ENCODE measurements at regions not wholly inside any gene's neighbourhood (a gene's known extent, or its start where the extent isn't known, plus 50 kb on each side); places are given as distances from the start of the nearest gene placed in this dataset.

- Mint-ChIP-seq H3K27ac (no peak overlapping the region), H3K4me1 (no peaks in the 10 kb centered on the region), H3K36me3 (no peaks in the 10 kb centered on the region), H3K27me3 (no peaks in the 10 kb centered on the region), H3K9me3 (peaks cover 0 to 8% (median 4%) of the 10 kb centered on the region in 8 donors), H3K4me3 (no peak overlapping the region)
- Histone ChIP-seq H3K4me3 (ENCODE audit: low read length in 2 of 2) (no peak overlapping the region), H3K4me1 (ENCODE audit: insufficient read depth, low read length) (no peaks in the 10 kb centered on the region), H3K9me3 (ENCODE audit: control insufficient read depth in 1 of 2, low read length in 2 of 2) (no peaks in the 10 kb centered on the region), H3K36me3 (ENCODE audit: insufficient read depth, low read length) (no peaks in the 10 kb centered on the region), H3K27ac (ENCODE audit: low read depth, low read length) (no peak overlapping the region), H3K27me3 (ENCODE audit: insufficient read depth, low read length) (no peaks in the 10 kb centered on the region)
- no peak for DNase-seq
- ChIA-PET CTCF (ENCODE audit: partially characterized antibody) (no interaction called here), POLR2A (ENCODE audit: partially characterized antibody) (no interaction called here)
- intact Hi-C loops (cut with micrococcal nuclease) = no loop called here
Measured at GRCh38 chr13:80551650-80552497, 210.9 kb upstream of the SPRY2 start.

GRCh38 chr13:80550971-80551441 lies 210.1 kb upstream of the SPRY2 start:
- H3K36me3 Mint-ChIP-seq = no peaks in the 10 kb centered on the region
- POLR2A ChIA-PET (ENCODE audit: partially characterized antibody) = no interaction called here

GRCh38 chr13:80548915-80549314 lies 208.0 kb upstream of the SPRY2 start:
- Histone ChIP-seq H3K36me3 (ENCODE audit: insufficient read depth, low read length) (no peaks in the 10 kb centered on the region), H3K4me3 (ENCODE audit: low read length in 2 of 2) (no peak overlapping the region), H3K27ac (ENCODE audit: low read depth, low read length) (no peak overlapping the region), H3K27me3 (ENCODE audit: insufficient read depth, low read length) (no peaks in the 10 kb centered on the region), H3K9me3 (ENCODE audit: control insufficient read depth in 1 of 2, low read length in 2 of 2) (no peaks in the 10 kb centered on the region), H3K4me1 (ENCODE audit: insufficient read depth, low read length) (no peaks in the 10 kb centered on the region)
- no peak overlapping the region for H3K27ac Mint-ChIP-seq
- no peaks in the 10 kb centered on the region for H3K4me1 Mint-ChIP-seq
- peaks cover 0 to 6% (median 4%) of the 10 kb centered on the region in 8 donors for H3K9me3 Mint-ChIP-seq
- H3K4me3 Mint-ChIP-seq = no peak overlapping the region
- H3K36me3 Mint-ChIP-seq = no peaks in the 10 kb centered on the region
- intact Hi-C loops (cut with micrococcal nuclease) = no loop called here
- no peaks in the 10 kb centered on the region for H3K27me3 Mint-ChIP-seq
- ChIA-PET CTCF (ENCODE audit: partially characterized antibody) (no interaction called here), POLR2A (ENCODE audit: partially characterized antibody) (no interaction called here)
- no peak for DNase-seq

More at GRCh38 chr13:80550971-80551441, 210.1 kb upstream of the SPRY2 start:
- Mint-ChIP-seq H3K9me3 (peaks cover 0 to 6% (median 2%) of the 10 kb centered on the region in 8 donors), H3K27ac (no peak overlapping the region), H3K4me1 (no peaks in the 10 kb centered on the region), H3K27me3 (no peaks in the 10 kb centered on the region), H3K4me3 (no peak overlapping the region)
- CTCF ChIA-PET (ENCODE audit: partially characterized antibody) = no interaction called here
- Histone ChIP-seq H3K4me1 (ENCODE audit: insufficient read depth, low read length) (no peaks in the 10 kb centered on the region), H3K27ac (ENCODE audit: low read depth, low read length) (no peak overlapping the region), H3K27me3 (ENCODE audit: insufficient read depth, low read length) (no peaks in the 10 kb centered on the region), H3K36me3 (ENCODE audit: insufficient read depth, low read length) (no peaks in the 10 kb centered on the region), H3K9me3 (ENCODE audit: control insufficient read depth in 1 of 2, low read length in 2 of 2) (no peaks in the 10 kb centered on the region), H3K4me3 (ENCODE audit: low read length in 2 of 2) (no peak overlapping the region)
- DNase-seq = no peak
- intact Hi-C loops (cut with micrococcal nuclease) = no loop called here

- ChIA-PET POLR2A (ENCODE audit: partially characterized antibody) (no interaction called here), CTCF (ENCODE audit: partially characterized antibody) (interaction anchor here (0.7 kb wide), 1 partner anchor 96 kb away, joined by 3 read pairs; no protein-coding TSS in a partner anchor)
- H3K36me3 ChIP-seq (ENCODE audit: insufficient read depth, low read length) = no peaks in the 10 kb centered on the region
- intact Hi-C loops (cut with micrococcal nuclease) = no loop called here
- Mint-ChIP-seq H3K27ac (no peak overlapping the region), H3K27me3 (no peaks in the 10 kb centered on the region), H3K9me3 (peaks cover 0 to 6% (median 5%) of the 10 kb centered on the region in 8 donors), H3K36me3 (no peaks in the 10 kb centered on the region), H3K4me3 (no peak overlapping the region), H3K4me1 (no peaks in the 10 kb centered on the region)
- no peak overlapping the region for H3K4me3 ChIP-seq (ENCODE audit: low read length in 2 of 2)
- no peaks in the 10 kb centered on the region for H3K4me1 ChIP-seq (ENCODE audit: insufficient read depth, low read length)
- no peaks in the 10 kb centered on the region for H3K27me3 ChIP-seq (ENCODE audit: insufficient read depth, low read length)
- H3K27ac ChIP-seq (ENCODE audit: low read depth, low read length) = no peak overlapping the region
- no peaks in the 10 kb centered on the region for H3K9me3 ChIP-seq (ENCODE audit: control insufficient read depth in 1 of 2, low read length in 2 of 2)
- no peak for DNase-seq
Measured at GRCh38 chr13:80547885-80548825, 207.2 kb upstream of the SPRY2 start.

GRCh38 chr13:80547341-80547740 lies 206.4 kb upstream of the SPRY2 start:
- Mint-ChIP-seq H3K4me3 (no peak overlapping the region), H3K9me3 (peaks cover 0 to 11% (median 5%) of the 10 kb centered on the region in 8 donors), H3K27ac (no peak overlapping the region), H3K27me3 (peaks cover 0 to 2% of the 10 kb centered on the region in 2 donors), H3K4me1 (no peaks in the 10 kb centered on the region), H3K36me3 (no peaks in the 10 kb centered on the region)
- no peaks in the 10 kb centered on the region for H3K4me1 ChIP-seq (ENCODE audit: insufficient read depth, low read length)
- intact Hi-C loops (cut with micrococcal nuclease) = no loop called here
- CTCF ChIA-PET (ENCODE audit: partially characterized antibody) = no interaction called here
- no peaks in the 10 kb centered on the region for H3K27me3 ChIP-seq (ENCODE audit: insufficient read depth, low read length)
- H3K4me3 ChIP-seq (ENCODE audit: low read length in 2 of 2) = no peak overlapping the region
- no peaks in the 10 kb centered on the region for H3K36me3 ChIP-seq (ENCODE audit: insufficient read depth, low read length)
- H3K9me3 ChIP-seq (ENCODE audit: control insufficient read depth in 1 of 2, low read length in 2 of 2) = no peaks in the 10 kb centered on the region
- no peak for DNase-seq
- POLR2A ChIA-PET (ENCODE audit: partially characterized antibody) = no interaction called here
- no peak overlapping the region for H3K27ac ChIP-seq (ENCODE audit: low read depth, low read length)

- ChIA-PET CTCF (ENCODE audit: partially characterized antibody) (no interaction called here), POLR2A (ENCODE audit: partially characterized antibody) (no interaction called here)
- intact Hi-C loops (cut with micrococcal nuclease) = no loop called here
- Mint-ChIP-seq H3K4me1 (no peaks in the 10 kb centered on the region), H3K36me3 (no peaks in the 10 kb centered on the region), H3K27ac (no peak overlapping the region), H3K4me3 (no peak overlapping the region), H3K27me3 (no peaks in the 10 kb centered on the region), H3K9me3 (peaks cover 0 to 11% (median 5%) of the 10 kb centered on the region in 8 donors)
- Histone ChIP-seq H3K27me3 (ENCODE audit: insufficient read depth, low read length) (no peaks in the 10 kb centered on the region), H3K9me3 (ENCODE audit: control insufficient read depth in 1 of 2, low read length in 2 of 2) (no peaks in the 10 kb centered on the region), H3K27ac (ENCODE audit: low read depth, low read length) (no peak overlapping the region), H3K4me3 (ENCODE audit: low read length in 2 of 2) (no peak overlapping the region), H3K36me3 (ENCODE audit: insufficient read depth, low read length) (no peaks in the 10 kb centered on the region), H3K4me1 (ENCODE audit: insufficient read depth, low read length) (no peaks in the 10 kb centered on the region)
- DNase-seq = no peak
Measured at GRCh38 chr13:80533175-80533574, 192.2 kb upstream of the SPRY2 start.

- Histone ChIP-seq H3K4me1 (ENCODE audit: insufficient read depth, low read length) (no peaks in the 10 kb centered on the region), H3K4me3 (ENCODE audit: low read length in 2 of 2) (no peak overlapping the region), H3K27me3 (ENCODE audit: insufficient read depth, low read length) (no peaks in the 10 kb centered on the region), H3K27ac (ENCODE audit: low read depth, low read length) (no peak overlapping the region), H3K9me3 (ENCODE audit: control insufficient read depth in 1 of 2, low read length in 2 of 2) (no peaks in the 10 kb centered on the region), H3K36me3 (ENCODE audit: insufficient read depth, low read length) (no peaks in the 10 kb centered on the region)
- Mint-ChIP-seq H3K27ac (no peak overlapping the region), H3K9me3 (peaks cover 0 to 8% (median 5%) of the 10 kb centered on the region in 8 donors), H3K4me1 (no peaks in the 10 kb centered on the region), H3K36me3 (no peaks in the 10 kb centered on the region), H3K27me3 (no peaks in the 10 kb centered on the region), H3K4me3 (no peak overlapping the region)
- ChIA-PET POLR2A (ENCODE audit: partially characterized antibody) (no interaction called here), CTCF (ENCODE audit: partially characterized antibody) (no interaction called here)
- no peak for DNase-seq
- intact Hi-C loops (cut with micrococcal nuclease) = no loop called here
Measured at GRCh38 chr13:80530902-80531301, 190.0 kb upstream of the SPRY2 start.

All from CD4-positive, alpha-beta memory T cell (primary cell).